ENCODE measurements at regions not wholly inside any gene's neighbourhood (a gene's known extent, or its start where the extent isn't known, plus 50 kb on each side); places are given as distances from the start of the nearest gene placed in this dataset.

- no peak for DNase-seq (ENCODE audit: low read depth)
Observed at GRCh38 chr5:32503261-32503660, 58.7 kb upstream of the ZFR start.

- DNase-seq (ENCODE audit: low read depth), result no peak
Observed at GRCh38 chr5:32501071-32502002, 56.8 kb upstream of the ZFR start.

- DNase-seq (ENCODE audit: low read depth), result no peak
Observed at GRCh38 chr5:32500181-32500580, 55.6 kb upstream of the ZFR start.

GRCh38 chr5:32499261-32499660 is 54.7 kb upstream of the ZFR start:
- no peak for DNase-seq (ENCODE audit: low read depth)

GRCh38 chr5:32498484-32498883 is 53.9 kb upstream of the ZFR start:
- DNase-seq (ENCODE audit: low read depth), result no peak

- DNase-seq (ENCODE audit: low read depth), result no peak
Observed at GRCh38 chr5:32496104-32496503, 51.6 kb upstream of the ZFR start.

- no peak for DNase-seq (ENCODE audit: low read depth)
Observed at GRCh38 chr5:32494827-32495226, 50.3 kb upstream of the ZFR start.

Measured in HS-5 (cell line).